Neural cell (in vitro differentiated cells): ENCODE measurements at regions not wholly inside any gene's neighbourhood (a gene's known extent, or its start where the extent isn't known, plus 50 kb on each side); places are given as distances from the start of the nearest gene placed in this dataset.
"Not testable (repeated sequence)": the region's sequence is repeated elsewhere in the genome, so short reads cannot be mapped to it uniquely, and the experiment has no call there.

Experiments
- POLR2AphosphoS5 ChIP-seq: IDR thresholded peaks from 2 replicates; pipeline ENCODE4 v1.6.1; 2012
- TF ChIP-seq, protein P1 (sequence below): fragments of 450-650 bp; IDR thresholded peaks from 2 replicates; pipeline ENCODE4 v1.5.1; 2014; ENCODE audit warnings: antibody characterized with exemption, mild to moderate bottlenecking, moderate library complexity; ENCODE audit not compliant: poor library complexity, severe bottlenecking
- TF ChIP-seq, protein P2 (sequence below): IDR thresholded peaks from 2 replicates; pipeline ENCODE4 v1.6.1; 2012; ENCODE audit warnings: borderline replicate concordance

DNA sequence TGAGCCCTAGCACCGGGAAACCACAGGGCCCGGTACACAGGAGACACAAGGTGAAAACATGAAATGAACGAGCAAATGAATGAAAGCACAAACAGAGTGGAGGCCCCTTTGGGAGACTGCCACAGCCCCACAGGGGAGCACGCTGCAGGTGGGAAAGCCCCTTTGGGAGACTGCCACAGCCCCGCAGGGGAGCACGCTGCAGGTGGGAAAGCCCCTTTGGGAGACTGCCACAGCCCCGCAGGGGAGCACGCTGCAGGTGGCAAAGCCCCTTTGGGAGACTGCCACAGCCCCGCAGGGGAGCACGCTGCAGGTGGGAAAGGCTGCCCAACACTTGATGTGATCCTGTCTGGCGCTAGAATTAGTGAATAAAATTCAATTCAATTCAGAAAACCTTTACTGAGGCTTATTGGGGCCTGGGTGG is 623.0 kb downstream of the UQCRFS1 start:
- TF ChIP-seq POLR2AphosphoS5 = not testable (repeated sequence)
- TF ChIP-seq, protein P1, sequence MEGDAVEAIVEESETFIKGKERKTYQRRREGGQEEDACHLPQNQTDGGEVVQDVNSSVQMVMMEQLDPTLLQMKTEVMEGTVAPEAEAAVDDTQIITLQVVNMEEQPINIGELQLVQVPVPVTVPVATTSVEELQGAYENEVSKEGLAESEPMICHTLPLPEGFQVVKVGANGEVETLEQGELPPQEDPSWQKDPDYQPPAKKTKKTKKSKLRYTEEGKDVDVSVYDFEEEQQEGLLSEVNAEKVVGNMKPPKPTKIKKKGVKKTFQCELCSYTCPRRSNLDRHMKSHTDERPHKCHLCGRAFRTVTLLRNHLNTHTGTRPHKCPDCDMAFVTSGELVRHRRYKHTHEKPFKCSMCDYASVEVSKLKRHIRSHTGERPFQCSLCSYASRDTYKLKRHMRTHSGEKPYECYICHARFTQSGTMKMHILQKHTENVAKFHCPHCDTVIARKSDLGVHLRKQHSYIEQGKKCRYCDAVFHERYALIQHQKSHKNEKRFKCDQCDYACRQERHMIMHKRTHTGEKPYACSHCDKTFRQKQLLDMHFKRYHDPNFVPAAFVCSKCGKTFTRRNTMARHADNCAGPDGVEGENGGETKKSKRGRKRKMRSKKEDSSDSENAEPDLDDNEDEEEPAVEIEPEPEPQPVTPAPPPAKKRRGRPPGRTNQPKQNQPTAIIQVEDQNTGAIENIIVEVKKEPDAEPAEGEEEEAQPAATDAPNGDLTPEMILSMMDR = not testable (repeated sequence)
- TF ChIP-seq, protein P2, sequence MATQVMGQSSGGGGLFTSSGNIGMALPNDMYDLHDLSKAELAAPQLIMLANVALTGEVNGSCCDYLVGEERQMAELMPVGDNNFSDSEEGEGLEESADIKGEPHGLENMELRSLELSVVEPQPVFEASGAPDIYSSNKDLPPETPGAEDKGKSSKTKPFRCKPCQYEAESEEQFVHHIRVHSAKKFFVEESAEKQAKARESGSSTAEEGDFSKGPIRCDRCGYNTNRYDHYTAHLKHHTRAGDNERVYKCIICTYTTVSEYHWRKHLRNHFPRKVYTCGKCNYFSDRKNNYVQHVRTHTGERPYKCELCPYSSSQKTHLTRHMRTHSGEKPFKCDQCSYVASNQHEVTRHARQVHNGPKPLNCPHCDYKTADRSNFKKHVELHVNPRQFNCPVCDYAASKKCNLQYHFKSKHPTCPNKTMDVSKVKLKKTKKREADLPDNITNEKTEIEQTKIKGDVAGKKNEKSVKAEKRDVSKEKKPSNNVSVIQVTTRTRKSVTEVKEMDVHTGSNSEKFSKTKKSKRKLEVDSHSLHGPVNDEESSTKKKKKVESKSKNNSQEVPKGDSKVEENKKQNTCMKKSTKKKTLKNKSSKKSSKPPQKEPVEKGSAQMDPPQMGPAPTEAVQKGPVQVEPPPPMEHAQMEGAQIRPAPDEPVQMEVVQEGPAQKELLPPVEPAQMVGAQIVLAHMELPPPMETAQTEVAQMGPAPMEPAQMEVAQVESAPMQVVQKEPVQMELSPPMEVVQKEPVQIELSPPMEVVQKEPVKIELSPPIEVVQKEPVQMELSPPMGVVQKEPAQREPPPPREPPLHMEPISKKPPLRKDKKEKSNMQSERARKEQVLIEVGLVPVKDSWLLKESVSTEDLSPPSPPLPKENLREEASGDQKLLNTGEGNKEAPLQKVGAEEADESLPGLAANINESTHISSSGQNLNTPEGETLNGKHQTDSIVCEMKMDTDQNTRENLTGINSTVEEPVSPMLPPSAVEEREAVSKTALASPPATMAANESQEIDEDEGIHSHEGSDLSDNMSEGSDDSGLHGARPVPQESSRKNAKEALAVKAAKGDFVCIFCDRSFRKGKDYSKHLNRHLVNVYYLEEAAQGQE = not testable (repeated sequence)
